HG03442 (cell line): ENCODE measurements at regions not wholly inside any gene's neighbourhood (a gene's known extent, or its start where the extent isn't known, plus 50 kb on each side); places are given as distances from the start of the nearest gene placed in this dataset.
A peak's percentile ranks its signal among the peaks of the same experiment; 100 is the strongest.

Experiments used
- ATAC-seq: cut with Tn5 transposase; IDR thresholded peaks from one replicate; pipeline ENCODE4 v1.9.1; 2021; ENCODE audit warnings: mild to moderate bottlenecking, moderate library complexity; ENCODE audit not compliant: unreplicated experiment

GRCh38 chr16:56093055-56093454 is 98.2 kb upstream of the GNAO1 start:
- no peak for ATAC-seq

- no peak for ATAC-seq
Observed at GRCh38 chr16:56090076-56090475, 101.2 kb upstream of the GNAO1 start.

GRCh38 chr16:56087626-56088025 is 103.7 kb upstream of the GNAO1 start:
- ATAC-seq = no peak

- ATAC-seq = no peak
Observed at GRCh38 chr16:56081371-56081770, 109.9 kb upstream of the GNAO1 start.

GRCh38 chr16:56075732-56076388 is 115.4 kb upstream of the GNAO1 start:
- ATAC-seq = no peak

- ATAC-seq = no peak
Observed at GRCh38 chr16:56073508-56073907, 117.8 kb upstream of the GNAO1 start.

GRCh38 chr16:56072096-56072495 is 119.2 kb upstream of the GNAO1 start:
- ATAC-seq = no peak

- ATAC-seq = no peak
Observed at GRCh38 chr16:56068816-56069215, 122.5 kb upstream of the GNAO1 start.

GRCh38 chr16:56068314-56068713 is 123.0 kb upstream of the GNAO1 start:
- ATAC-seq = no peak

GRCh38 chr16:56067406-56067805 is 123.9 kb upstream of the GNAO1 start:
- ATAC-seq = no peak

GRCh38 chr16:56066617-56067016 is 124.7 kb upstream of the GNAO1 start:
- ATAC-seq = no peak

GRCh38 chr16:56063111-56063510 is 128.2 kb upstream of the GNAO1 start:
- ATAC-seq = no peak

- no peak for ATAC-seq
Observed at GRCh38 chr16:56057151-56057550, 134.1 kb upstream of the GNAO1 start.

- ATAC-seq = no peak
Observed at GRCh38 chr16:56050916-56051315, 140.4 kb upstream of the GNAO1 start.

- peak; percentile 92 for ATAC-seq
Observed at GRCh38 chr16:56048425-56049105, 142.7 kb upstream of the GNAO1 start.

- ATAC-seq = no peak
Observed at GRCh38 chr16:56047307-56048234, 143.7 kb upstream of the GNAO1 start.

GRCh38 chr16:56042416-56042815 is 148.9 kb upstream of the GNAO1 start:
- ATAC-seq = no peak

- peak; percentile 66 for ATAC-seq
Observed at GRCh38 chr16:56041556-56042140, 149.6 kb upstream of the GNAO1 start.

GRCh38 chr16:56038564-56039098 is 152.7 kb upstream of the GNAO1 start:
- ATAC-seq = no peak

- ATAC-seq = no peak
Observed at GRCh38 chr16:56032072-56032471, 156.9 kb upstream of the CES5A start.

GRCh38 chr16:56029026-56029425 is 153.9 kb upstream of the CES5A start:
- no peak for ATAC-seq
